ENCODE measurements at regions not wholly inside any gene's neighbourhood (a gene's known extent, or its start where the extent isn't known, plus 50 kb on each side); places are given as distances from the start of the nearest gene placed in this dataset.

GRCh38 chrX:39895218-39896110, 202.3 kb downstream of the BCOR start:
- no peak for TF ChIP-seq CTCF (IDR thresholded peaks at IDR 0.05 in 2 of 3, conservative IDR thresholded peaks at IDR 0.05 in 1 of 3; ENCODE audit: borderline replicate concordance in 1 of 3, insufficient read depth in 1 of 3, low read depth in 2 of 3, low read length in 2 of 3)
- no peak for TF ChIP-seq POLR2A (IDR thresholded peaks at IDR 0.05; ENCODE audit: borderline replicate concordance, extremely low read depth, insufficient read depth, insufficient read length)
- no peak for TF ChIP-seq REST (IDR thresholded peaks at IDR 0.05; ENCODE audit: low read depth)

All from HCT116 (cell line).